NCI-H524 treated with DMSO at 0.1 percent for 48 hours (cell line): ENCODE measurements at regions not wholly inside any gene's neighbourhood (a gene's known extent, or its start where the extent isn't known, plus 50 kb on each side); places are given as distances from the start of the nearest gene placed in this dataset.
"Not testable (repeated sequence)": the region's sequence is repeated elsewhere in the genome, so short reads cannot be mapped to it uniquely, and the experiment has no call there.

Source experiments
- DNase-seq: peaks from one replicate; lab custom pipeline; 2025; lab: John Stamatoyannopoulos, UW

DNA sequence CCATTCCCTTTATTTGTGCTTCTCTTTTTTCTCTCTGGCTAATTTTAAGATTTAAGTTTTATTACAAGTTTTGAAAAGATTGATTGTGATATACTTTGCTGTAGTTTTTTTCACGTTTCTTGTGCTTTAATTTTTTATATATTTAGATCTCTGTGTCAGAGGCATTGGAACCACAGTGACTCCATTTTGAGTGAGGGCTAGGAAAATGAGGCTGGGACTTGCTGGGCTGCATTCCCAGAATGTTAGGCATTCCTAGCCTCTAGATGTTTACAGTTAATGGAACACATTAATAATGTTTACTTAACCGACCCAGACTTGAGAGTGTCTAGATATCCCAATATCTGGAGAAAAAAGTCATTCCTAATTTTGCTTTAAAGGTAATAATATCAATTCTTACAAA lies 939.4 kb downstream of the BRINP3 start:
- no peak for DNase-seq

DNA sequence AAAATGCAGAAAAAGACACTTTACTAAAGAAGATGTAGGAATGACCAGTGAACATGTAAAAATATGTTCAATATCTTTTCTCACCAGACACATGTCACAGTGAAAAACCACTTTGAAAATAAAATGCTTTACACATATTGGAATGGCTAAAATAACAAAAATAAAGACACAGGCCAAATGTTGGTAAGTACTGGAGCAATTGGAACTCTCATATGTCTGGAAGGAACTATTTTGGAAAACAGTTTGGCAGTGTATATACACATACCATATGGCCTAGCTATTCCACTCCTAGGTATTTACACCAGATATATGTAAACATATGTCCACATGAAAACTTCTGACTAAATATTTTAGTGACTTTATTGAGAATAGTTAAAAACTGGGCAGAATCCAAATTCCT lies 927.2 kb downstream of the BRINP3 start:
- no peak for DNase-seq

DNA sequence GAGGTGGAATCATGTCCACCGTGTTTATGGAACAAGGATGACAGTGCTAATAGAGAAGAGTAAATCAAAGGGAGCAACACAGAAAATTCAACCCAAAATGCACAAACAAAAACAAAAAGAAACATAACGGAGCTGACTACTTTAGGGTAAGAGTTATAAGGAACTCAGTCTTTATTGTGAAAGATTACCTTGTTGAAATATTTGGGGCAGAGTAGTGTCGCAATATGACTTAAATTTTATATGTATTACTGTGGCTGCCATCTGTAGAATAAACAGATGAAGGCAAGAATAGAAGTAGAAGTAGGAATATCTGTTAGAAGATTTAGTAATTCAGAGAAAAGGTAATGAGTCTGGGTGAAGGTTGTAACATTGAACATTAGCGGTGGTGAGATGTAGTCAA lies 913.9 kb downstream of the BRINP3 start:
- no peak for DNase-seq

DNA sequence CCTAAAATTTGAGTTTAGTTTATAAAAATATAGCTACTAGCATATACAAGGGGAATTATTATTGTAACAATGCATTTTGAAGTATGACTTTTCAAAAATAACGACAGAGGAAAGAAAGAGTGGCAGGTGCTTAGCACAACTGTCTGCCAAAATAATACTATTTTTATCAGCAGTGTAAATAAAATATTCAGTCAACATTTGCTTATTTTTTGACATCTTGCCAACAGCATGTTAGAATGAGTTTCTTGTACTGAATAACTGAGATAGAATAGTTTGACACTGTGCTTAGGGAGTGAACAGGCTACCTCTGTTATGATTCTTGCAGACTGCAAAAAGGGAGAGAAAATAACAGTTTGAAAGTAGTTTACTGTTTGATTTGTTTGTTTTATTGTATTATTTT lies 909.8 kb downstream of the BRINP3 start:
- no peak for DNase-seq

DNA sequence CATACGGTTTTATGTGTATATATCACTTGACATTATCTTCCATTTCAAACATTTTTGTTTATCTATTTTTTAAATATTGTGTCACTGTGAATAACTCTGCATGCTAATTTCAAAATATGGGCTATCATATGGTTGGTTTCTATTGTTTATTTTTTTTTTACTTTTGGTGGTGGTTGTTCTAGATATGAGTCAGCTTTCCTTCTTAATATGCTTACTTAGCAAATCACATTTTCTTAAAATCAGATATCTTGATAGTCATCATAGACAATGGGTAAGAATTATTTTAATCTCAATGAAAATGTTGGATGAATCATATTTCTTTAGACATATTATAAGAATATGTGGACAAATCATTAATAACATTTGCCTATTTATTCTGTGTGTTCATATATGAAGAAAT lies 881.5 kb downstream of the BRINP3 start:
- no peak for DNase-seq

DNA sequence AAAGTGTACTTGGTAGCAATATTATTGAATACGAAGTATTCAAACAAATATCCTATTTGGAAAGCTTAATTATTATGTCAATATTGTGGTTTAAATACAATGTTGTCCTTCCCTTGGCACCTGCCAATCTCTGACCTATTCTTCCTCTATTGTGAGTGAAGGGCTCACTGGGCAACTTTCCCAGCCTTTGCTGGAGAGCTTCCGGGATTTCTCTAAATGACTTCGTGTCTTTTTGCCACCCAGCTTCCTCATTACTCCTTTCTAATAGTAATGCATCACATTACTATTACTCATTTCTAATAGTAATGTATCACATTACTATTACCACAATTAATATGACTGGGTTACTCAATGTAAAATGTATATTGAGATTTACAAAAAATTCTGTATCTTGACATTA lies 880.6 kb downstream of the BRINP3 start:
- no peak for DNase-seq

DNA sequence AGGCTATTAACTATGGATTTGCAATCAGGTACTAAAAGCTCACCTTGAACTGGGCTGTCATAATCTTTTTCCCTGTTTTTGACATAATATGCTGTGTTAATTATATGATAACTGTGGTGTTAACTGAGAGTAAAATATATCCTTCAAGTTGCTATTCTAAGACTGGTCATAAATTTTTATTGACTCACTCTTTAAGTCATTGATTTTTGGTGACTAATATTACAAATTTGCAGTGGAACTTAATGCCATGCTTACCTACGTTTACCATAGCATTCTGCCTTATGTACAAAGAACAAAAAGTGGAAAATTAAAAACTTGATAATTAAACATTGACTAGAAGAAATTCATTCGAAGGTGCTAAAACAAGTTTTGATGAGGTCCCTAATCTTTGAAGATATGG lies 872.4 kb downstream of the BRINP3 start:
- DNase-seq: no peak

DNA sequence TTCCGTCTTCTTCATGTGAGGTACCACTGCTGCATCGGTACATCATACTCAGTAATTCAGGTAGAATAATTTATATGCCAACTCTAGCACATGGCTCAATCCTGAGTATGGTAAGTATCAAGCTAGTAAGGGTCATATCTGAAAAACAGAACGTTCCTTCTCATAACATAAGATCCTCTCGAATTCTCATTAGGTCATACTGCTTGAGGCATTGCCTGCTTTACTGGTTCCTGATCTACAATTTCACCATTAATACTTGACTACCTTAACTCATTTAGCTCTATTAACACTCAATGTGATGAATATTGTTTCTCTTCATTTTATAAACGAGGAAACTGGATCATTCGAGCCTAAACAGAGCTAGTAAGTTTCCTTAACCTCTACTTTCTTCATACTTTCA lies 871.6 kb downstream of the BRINP3 start:
- no peak for DNase-seq

DNA sequence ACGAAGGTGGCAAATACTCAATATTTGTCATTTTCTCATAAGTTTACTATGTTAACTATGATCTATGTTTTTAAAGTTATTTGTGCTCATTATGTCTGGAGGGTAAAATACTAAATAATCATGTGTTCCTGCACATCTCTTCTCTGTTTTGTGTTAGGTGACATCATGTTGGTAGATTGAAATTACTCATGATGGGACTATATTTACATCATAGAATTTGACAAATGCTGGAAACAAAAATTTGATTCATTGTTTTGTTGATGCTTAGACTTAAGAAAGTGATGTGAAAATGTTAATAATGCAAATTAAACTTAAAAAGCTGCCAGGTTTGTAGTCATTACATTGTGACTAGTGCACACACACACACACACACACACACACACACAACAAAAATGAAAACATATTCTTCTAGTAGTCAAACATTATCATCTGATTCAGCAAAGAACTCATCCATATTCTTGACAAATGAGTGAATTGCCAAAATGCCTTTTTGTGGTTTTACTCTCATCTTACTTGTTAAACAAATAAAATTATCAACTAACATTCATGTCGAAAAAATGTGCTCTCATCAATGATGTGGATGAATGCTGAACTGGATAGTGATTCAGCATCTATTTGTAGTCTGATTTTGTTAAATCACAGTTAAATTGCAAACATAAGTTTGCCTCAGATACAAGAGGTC lies 870.7 kb downstream of the BRINP3 start:
- no peak for DNase-seq

DNA sequence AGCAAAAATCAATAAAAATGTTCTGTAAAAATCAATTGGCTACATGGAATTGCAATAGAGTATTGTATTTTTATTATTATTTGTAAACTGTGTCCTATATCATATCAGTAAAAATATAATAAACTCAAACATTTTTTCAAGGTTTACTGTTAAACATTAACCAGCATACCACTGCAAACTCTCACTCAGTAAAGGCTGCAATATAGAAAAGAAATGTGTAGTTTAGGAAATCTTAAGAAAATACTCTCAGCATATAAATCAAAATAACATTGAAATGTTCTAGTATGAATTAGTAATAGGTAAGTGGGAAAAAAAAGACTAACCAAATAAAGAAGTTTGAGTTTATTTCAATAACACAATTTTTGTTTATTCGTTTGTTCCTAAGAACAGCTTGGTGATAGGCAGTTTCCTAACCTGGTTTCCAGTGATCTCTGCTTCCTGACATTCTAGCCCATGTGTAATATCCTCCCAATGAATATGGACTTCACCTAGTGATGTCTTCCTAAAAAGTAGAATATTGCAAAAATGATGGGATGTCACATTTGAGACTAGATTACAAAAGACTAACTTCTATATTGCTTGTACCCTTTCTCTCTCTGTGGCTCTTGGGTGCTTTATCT lies 870.1 kb downstream of the BRINP3 start:
- no peak for DNase-seq

DNA sequence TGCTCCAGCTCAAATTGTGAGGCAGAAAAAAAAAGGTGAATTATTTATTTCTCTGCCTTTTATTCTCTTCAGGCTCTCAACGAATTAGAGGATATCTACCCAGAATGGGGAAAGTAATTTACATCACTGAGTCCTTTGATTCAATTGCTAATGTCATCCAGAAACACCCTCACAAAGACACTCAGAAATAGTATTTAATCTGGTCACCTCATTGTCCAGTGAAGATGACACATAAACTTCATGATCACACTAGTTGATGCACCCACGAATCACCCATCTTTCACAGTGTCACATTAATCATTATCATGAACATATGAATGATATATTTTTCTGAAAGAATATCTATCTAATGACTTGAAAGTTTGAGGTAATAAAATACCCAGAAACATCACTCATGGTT lies 868.5 kb downstream of the BRINP3 start:
- DNase-seq: no peak

DNA sequence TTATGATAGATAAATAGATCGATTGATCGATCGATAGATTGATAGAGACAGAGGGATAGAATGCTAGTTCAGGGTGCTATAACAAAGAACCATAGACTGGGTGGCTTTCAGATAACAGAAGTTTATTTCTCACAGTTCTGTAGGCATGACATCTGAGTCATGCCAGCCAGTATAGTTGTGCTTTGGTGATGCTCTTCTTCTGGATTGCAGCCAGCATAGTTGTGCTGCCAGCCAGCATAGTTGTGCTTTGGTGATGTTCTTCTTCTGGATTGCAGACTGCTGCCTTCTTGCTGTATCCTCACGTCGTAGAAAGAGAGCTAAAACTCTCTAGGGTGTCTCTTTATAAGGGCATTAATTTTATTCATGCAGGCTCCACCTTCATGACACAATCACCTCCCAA lies 860.8 kb downstream of the BRINP3 start:
- no peak for DNase-seq

DNA sequence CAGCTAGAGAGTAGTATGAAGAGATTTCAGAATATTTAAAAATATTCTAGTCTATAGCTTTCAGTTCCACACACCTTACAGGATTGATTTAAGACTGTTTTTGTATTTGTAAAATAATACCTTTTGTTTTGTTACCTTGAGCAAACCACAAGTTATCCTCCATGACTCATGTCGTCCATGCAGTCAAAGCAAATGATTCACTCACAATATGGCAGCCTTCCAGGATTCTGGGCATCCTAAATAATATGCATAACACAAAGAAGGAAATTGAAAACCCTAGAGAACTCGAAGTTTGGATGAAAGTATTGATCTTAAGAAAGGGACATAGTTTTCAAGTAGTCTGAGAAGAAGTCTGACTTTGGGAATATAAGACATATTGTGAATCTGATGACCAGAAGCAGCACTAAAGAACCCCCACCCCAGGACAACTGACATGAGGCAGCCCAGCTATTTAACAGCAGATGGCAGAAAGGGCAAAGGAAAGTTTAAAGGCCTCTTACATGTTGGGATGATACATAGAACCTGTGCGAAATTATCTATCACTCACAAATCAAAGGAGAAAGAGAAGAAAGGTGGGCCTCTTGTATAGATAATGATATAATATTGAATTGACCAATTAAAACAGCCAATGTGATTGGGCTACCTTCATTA lies 857.9 kb downstream of the BRINP3 start:
- DNase-seq: no peak

DNA sequence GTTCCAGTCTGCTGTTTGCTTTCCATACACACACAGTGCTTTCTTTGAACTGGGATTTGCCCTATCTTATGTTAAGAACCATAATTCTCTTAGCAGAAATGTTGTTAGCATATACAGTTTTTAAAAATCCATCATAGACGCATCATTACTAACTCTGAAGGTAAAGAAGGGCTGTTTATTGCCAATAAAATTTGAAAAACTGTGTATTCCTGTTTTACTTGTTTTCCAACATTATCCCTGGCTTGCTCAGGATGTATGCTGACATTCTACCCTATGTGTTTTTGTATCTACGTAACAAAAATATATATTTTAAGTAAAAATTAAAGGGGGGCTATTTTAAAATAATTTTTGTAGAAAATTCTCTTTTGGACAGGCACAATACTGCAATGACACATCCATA lies 857.2 kb downstream of the BRINP3 start:
- DNase-seq: no peak

DNA sequence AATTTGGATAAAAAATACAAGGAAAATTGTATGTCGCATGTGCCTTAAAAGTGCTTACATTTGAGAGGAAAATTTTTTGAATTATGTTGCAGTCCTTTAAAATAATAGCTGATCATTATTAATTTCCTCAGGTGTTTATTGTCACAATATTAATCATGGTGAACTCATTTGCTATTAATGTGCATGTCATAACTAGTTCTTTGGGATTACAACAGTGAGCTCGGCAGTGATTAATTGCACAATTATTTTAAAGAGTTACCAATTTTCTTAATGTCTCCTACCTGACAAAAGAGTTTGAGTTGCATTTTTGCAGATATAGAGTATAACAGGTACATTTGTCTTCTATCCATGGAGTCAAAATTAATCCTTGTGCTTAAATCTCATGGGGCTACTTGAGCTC lies 854.3 kb downstream of the BRINP3 start:
- DNase-seq: no peak

DNA sequence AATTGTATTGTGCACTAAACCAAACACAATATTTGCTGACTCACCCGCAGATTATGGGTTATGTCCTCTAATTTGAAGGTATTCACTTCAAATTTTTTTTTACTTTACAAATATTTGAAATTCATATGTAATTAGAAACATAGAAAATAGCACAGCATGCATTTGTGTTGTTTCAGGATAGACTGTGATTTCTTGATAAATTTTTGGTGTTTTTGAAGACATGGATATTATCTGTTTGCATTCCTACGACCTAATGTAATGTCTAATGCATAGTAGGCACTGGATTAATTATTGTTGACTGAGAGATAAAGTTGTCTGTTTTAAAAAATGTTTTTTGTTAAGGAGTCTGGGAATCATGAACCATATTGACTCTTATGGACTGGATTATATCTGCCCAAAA lies 850.2 kb downstream of the BRINP3 start:
- DNase-seq: no peak

DNA sequence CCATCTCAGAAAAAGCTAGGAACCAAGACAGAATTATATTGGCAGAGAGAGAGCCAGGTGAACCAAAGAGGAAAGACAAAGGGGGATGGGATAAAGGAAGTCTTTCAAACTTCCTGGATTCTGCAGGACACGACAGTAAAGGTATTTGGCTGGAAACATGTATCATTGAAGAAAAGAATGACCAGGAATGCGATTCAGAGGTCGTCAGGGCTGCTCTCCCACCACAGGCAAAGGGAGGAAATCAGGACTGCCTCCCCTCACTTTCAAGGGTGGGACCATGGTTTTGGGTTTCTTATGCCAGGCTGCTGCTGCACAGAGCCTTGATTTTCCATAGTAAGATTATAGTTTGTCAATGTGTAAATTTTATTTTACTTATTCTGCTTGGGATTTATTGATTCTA lies 848.8 kb downstream of the BRINP3 start:
- DNase-seq: no peak

DNA sequence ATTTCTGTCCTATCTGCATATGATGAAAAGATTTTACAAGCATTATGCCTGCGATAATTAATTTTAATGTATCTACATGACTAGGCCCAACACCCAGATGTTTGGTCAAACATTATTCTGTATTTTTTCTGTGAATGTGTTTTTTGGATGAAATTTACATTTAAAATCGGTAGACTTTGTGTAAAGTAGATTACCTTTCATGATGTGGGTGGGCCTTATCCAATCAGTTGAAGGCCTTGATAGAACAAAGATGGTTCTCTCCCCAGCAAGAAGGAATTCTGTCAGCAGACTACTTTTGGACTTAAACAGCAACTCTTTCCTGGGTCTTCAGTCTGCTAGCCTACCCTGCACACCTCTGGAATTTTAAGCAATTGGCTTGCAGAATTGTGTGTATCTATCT lies 844.0 kb downstream of the BRINP3 start:
- DNase-seq: no peak

DNA sequence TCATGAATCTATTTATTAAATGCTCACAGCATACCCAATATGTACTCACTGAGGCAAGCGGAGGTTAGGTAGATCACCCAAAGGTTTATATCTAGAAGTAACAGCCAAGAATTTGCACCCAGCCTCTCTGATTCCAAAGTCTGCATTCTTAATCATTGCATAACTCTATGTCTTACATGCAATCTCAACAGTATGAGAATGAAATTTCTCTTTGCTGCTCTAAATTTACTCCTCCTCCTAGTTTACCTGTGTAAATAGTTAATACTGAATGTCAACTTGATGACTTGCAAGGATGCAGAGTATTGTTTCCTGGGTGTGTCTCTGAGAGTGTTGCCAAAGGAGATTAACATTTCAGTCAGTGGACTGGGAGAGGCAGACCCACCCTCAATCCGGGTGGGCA lies 840.6 kb downstream of the BRINP3 start:
- DNase-seq: no peak

DNA sequence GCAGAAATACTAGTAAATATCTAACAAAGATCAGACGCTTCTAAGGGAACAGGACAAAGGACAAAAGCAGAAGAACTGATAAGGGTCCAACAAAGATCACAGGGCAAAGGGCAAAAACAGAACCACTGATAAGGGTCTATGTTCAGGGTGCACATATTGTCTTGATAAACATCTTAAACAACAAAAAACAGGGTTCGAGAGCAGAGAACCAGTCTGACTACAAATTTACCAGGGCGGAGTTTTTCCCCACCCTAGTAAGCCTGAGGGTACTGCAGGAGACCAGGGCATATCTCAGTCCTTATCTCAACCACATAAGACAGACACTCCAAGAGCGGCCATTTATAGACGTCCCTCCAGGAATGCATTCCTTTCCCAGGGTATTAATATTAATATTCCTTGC lies 833.5 kb downstream of the BRINP3 start:
- DNase-seq: not testable (repeated sequence)

DNA sequence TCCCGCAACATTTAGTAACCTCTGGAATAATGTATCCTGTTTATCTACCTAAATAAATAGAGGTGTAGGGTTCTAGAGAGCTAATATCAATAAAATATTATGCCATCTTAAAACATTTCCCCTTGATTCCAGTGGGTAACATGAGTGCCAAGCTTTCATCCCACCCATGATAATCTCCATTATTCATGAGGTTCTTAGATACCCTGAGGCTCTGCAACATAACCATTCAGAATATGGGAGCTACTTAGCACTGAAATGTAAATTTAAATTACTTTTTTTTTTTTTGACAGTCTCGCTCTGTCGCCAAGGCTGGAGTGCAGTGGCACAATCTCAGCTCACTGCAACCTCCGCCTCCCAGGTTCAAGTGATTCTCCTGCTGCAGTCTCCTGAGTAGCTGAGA lies 832.7 kb downstream of the BRINP3 start:
- DNase-seq: no peak

DNA sequence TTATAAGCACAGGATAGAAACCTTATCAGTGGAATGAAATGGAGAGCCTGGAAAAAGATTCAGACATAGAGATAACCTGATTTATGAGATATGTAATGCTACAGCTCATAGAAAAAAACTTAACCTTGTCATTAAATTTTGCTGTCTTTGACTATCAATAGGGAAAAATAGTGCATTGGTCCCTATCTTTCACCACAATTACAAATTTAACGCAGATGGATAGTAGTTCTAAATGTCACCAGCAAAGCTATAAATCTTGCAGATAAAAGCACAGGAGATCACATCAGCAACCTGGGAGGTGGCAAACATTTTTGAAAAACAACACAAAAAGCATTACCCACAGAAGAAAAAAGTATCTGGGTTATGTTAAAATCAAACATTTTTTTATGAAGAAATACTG lies 831.6 kb downstream of the BRINP3 start:
- no peak for DNase-seq

DNA sequence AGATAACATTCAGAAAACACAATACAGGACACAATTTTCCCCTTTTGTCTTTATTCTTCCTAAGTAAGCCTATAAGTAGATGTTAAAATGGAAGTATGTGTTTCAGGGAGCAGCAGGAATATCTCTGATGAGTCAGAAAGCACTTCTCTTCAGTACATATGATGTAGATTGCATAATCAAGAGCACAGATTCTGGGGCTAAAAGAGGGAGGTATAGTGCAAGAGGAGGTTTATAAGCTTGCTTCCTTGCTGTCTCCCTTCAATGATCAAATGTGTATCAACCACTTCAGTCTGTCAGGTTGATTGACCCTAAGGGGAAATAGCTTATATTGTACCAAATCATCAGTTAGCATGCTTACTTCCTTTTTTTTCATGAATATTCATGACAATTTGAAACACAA lies 822.8 kb downstream of the BRINP3 start:
- DNase-seq: no peak
